HG03378 (cell line): ENCODE measurements at regions not wholly inside any gene's neighbourhood (a gene's known extent, or its start where the extent isn't known, plus 50 kb on each side); places are given as distances from the start of the nearest gene placed in this dataset.
"Not testable (repeated sequence)": the region's sequence is repeated elsewhere in the genome, so short reads cannot be mapped to it uniquely, and the experiment has no call there.

Experiments used
- ATAC-seq: cut with Tn5 transposase; IDR thresholded peaks from one replicate; pipeline ENCODE4 v1.9.1; 2021; ENCODE audit warnings: mild to moderate bottlenecking, moderate library complexity; ENCODE audit not compliant: unreplicated experiment

GRCh38 chr6:18527836-18528743 is 140.9 kb downstream of the RNF144B start:
- ATAC-seq = no peak

GRCh38 chr6:18530201-18530600 is 143.1 kb downstream of the RNF144B start:
- ATAC-seq = no peak

DNA sequence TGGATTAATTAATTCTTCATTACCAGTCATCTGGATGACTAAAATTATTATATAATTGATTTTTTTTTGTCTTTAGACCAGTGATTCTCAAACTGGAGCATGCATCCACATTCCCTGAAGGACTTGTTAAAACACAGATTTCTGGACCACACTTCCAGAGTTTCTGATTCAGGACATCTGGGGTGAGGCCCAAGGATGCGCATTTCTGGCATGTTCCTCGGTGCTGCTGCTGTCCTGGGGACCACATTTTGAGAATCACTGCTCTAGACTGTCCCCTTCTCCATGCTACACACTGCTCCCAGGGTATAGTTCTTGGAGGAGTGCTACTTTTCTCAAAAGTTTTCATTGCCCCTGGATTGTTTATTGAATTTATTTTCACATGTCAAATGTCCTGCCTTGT is 145.0 kb downstream of the RNF144B start:
- ATAC-seq = no peak

- ATAC-seq = no peak
Measured at GRCh38 chr6:18533793-18534192, 146.6 kb downstream of the RNF144B start.

- ATAC-seq = no peak
Measured at GRCh38 chr6:18536591-18537055, 149.5 kb downstream of the RNF144B start.

DNA sequence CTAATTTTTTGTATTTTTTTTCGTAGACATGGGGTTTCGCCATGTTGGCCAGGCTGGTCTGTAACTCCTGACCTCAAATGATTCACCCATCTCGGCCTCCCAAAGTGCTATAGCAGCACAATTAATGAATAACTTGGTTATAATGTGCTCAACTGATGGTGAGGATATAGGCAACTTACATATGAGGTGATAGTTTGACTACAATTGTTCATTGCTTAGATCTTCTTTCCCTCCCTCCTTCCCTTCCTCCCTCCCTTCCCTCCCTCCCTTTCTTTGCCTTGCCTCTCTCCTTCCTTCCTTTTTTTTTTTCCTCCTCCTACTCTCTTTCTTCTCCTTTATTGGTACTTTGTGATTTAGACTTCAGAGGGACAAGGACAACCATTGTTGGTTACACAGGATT is 151.2 kb downstream of the RNF144B start:
- no peak for ATAC-seq

- no peak for ATAC-seq
Measured at GRCh38 chr6:18543051-18543450, 155.9 kb downstream of the RNF144B start.

DNA sequence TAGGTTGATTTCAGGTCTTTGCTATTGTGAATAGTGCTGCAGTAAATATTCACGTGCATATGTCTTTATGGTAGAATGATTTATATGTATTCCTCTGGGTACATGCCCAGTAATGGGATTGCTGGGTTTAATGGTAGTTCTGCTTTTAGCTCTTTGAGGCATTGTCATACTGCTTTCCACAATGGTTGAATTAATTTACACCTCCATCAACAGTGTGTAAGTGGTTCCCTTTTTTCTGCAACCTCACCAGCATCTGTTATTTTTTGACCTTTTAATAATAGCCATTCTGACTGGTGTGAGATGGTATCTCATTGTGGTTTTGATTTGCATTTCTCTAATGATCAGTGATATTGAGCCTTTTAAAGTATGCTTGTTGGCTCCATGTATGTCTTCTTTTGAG is 158.0 kb downstream of the RNF144B start:
- ATAC-seq = not testable (repeated sequence)

GRCh38 chr6:18545726-18546125 is 158.6 kb downstream of the RNF144B start:
- ATAC-seq = no peak

DNA sequence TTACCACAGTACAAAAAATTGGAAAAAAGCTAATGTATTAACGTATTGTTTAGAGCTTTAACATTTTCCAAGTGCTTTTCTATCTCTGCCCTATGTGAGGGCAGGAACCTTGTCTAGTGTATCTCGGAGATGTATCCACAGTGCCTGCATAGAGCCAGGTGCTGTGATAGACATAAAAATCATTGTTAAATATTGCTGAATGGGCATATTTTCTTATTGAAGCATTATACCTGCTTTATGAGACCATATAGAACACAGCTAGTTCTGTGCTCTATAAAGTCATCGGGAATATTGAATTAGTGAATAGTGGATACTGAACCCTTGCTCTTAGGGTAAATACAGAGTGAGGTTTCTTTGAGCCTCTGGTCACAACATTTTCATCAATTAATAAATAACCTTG is 163.0 kb downstream of the RNF144B start:
- no peak for ATAC-seq

- ATAC-seq = no peak
Measured at GRCh38 chr6:18551228-18551627, 164.1 kb downstream of the RNF144B start.

DNA sequence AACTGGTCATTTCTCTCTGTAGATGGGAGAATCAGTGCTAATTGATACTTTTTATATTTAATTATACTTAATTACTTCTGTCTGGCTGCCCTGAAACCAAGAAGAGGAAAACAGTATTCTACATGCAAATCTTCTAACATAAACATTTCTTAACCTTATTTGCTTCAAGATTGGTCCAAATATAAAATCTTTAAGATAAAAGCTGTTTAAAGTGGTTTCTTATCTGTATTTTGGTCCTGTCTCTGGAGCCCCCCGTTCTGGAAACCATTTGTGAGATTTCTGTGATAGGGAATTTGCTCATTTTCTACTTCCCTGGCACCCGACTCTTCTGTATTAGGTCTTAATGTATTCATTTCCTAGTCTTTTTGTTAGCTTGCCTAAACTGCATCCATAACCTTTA is 168.6 kb downstream of the RNF144B start:
- no peak for ATAC-seq

- no peak for ATAC-seq
Measured at GRCh38 chr6:18561037-18561750, 174.0 kb downstream of the RNF144B start.

DNA sequence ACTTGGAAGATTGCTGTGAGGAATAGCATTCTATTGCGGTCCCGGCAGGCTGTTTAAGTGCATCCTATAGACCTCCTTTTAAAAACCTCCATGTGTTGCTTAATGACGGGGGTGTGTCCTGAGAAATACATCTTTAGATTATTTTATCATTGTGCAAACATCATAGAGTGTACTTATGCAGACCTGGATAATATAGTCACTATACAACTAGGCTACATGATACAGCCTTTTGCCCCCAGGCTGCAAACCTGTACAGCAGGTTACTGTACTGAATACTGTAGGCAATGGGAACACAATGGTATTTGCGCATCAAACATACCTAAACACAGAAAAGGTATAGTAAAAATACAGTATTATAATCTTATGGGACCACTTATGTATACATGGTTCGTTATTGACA is 175.6 kb downstream of the RNF144B start:
- ATAC-seq = no peak

DNA sequence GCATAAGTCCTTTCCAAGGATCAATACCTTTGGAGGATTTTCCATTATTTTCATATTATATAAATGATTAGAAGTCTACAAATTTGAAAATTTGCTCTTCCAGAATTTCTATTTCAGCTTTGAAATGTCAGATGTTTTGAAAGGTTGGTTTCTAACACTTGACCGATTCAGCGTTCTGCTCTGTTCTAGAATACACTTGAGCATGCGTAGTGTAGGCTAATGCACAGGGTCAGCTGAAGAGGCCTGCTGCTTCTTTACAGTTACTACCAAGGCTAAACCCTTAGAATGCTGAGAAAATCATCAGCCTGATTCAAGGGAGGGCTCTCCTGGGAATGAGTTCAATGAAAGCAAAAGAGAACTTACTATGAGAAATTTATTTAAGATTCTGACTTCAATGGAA is 177.6 kb downstream of the RNF144B start:
- no peak for ATAC-seq

DNA sequence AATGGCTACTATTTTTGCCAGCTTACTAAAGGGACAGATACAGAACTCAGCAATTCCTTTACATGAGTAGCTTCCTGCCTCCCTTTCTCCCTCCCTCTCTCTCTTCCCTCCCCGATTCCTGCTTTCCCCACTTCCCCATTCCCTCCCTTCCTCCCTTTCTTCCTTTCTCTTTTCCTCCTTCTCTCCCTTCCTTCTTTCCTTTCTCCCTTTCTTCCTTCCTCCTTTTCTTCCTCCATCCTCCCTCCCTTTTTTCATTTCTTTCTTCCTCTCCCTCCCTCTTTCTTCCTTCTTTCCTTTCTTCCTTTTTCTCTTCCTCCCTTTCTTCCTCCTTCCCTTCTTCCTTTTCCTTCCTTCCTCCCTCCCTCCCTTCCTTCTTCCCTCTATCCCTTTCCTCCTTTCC is 178.1 kb downstream of the RNF144B start:
- no peak for ATAC-seq

DNA sequence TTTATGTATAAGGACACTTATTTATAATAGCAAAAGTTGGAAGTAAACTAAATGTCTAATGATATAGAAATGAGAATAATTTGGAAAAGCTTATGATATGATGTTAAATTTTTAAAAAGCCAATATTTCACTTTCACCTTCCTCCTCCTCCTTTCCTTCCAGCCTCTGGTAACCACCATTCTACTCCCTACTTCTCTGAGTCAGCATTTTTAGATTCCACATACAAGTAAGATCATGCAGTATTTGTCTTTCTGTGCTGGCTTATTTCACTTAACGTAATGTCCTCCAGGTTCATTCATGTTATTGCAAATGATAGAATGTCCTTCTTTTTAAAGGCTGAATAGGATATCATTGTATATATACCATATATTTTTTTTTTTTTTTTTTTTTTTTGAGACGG is 180.2 kb downstream of the RNF144B start:
- no peak for ATAC-seq

DNA sequence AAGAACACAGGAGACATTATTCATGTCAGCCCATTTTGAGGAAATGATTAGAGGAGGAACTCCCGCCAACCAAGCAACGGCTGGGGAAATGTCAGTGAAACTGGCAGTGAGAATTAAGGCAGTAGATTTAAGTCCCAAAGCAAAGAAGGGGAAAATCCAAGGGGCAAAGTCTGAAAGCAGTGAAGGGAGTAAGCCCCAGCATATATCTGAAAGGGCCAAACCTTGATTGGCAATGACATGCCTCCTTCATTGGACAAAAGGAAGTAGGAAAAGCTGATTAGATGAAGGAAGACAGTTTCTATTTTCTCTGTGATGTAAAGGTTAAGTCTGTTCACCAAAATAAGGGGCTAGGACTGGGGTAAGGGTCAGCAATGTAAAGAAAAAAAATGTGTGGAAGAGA is 190.3 kb downstream of the RNF144B start:
- no peak for ATAC-seq

DNA sequence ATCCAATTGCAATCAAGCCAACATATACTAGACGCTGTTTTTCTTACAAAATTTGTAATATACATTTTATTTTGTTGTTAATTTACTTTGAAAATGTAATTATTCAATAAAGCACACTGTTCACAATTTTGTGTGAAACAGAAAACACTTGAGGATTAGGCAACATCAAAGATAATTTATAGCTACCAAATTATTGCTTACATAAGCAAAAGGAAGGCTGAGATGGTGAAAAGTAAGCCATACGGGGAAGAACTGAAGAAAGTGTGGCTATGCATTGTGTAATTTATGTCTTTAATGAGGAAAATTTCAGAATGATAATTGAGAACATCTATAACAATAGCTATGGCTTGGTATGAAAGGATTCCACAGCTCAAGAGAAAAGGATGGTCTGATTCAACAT is 192.0 kb downstream of the RNF144B start:
- no peak for ATAC-seq

- no peak for ATAC-seq
Measured at GRCh38 chr6:18579869-18580268, 192.7 kb downstream of the RNF144B start.

GRCh38 chr6:18584372-18584771 is 197.2 kb downstream of the RNF144B start:
- no peak for ATAC-seq

- ATAC-seq = no peak
Measured at GRCh38 chr6:18585032-18585573, 198.0 kb downstream of the RNF144B start.
